ENCODE measurements at regions not wholly inside any gene's neighbourhood (a gene's known extent, or its start where the extent isn't known, plus 50 kb on each side); places are given as distances from the start of the nearest gene placed in this dataset.

DNA sequence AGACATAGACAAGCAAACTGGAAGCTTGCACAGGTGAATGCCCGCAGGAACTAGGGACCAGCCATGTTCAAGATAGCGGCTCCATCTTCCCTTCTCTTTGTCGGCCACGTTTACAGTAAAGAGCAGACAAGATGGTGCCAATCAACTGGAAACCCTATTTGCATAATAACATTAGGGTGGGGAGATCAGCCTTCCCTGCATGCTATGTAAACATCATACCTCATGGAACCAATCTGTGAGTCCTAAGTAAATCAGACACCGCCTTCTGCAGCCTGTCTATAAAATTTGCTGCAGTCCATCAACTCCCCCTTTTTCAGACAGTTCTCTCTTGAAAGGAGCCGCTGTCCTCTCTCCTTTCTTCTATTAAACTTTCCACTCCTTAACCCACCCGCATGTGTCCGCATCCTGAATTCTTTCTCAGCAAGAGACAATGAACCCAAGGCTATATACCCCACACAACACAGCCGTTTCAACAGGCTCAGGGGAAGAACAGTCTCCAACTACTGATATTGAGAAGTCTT lies 384.4 kb downstream of the EIPR1 start:
- DNase-seq (ENCODE audit: low spot score): no peak

- no peak for DNase-seq (ENCODE audit: low spot score)
Observed at GRCh38 chr2:2992634-2993033, 385.0 kb downstream of the EIPR1 start.

GRCh38 chr2:2985020-2985419 lies 392.6 kb downstream of the EIPR1 start:
- DNase-seq (ENCODE audit: low spot score): no peak

DNA sequence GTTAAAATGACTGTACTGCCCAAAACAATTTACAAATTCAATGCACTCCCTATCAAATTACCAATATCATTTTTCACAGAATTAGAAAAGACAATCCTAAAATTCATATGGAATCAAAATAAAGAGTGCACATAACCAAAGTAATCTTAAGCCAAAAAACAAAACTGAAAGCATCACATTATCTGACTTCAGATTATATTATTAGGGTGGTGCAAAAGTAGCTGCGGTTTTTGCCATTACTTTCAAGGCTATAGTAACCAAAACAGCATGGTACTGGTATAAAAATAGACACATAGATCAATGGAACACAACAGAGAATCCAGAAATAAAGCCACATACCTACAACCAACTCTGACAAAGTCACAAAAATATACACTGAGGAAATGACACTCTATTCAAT lies 396.6 kb downstream of the EIPR1 start:
- DNase-seq (ENCODE audit: low spot score): no peak

GRCh38 chr2:2974982-2975381 lies 402.6 kb downstream of the EIPR1 start:
- no peak for DNase-seq (ENCODE audit: low spot score)

GRCh38 chr2:2960441-2961133 lies 417.0 kb downstream of the EIPR1 start:
- DNase-seq (ENCODE audit: low spot score): no peak

DNA sequence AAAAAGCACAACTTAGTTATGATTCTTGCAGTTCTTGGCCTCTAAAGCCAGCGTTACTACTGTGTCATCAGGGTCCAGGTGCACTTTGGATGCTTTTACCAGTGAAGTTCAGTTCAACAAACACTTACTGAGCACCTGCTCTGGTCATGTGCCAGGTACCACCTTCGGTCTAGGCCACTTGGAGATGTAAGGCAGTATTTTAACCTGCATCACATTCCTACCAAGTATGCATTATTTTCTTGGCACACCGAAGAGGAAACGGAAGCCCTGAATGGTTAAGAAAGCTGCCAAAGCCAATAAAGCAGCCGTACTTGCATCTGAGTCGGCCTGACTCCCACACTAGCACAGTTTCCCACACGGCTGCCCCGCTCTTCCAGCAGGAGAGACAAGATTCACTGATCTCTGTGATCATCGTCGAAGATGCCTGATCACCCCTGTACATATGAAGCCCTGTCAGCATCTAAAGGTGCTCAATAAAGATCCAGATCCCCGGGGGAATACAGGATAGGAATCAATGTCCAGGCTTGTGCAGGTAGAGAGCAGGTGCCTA lies 427.1 kb downstream of the EIPR1 start:
- DNase-seq (ENCODE audit: low spot score): no peak

DNA sequence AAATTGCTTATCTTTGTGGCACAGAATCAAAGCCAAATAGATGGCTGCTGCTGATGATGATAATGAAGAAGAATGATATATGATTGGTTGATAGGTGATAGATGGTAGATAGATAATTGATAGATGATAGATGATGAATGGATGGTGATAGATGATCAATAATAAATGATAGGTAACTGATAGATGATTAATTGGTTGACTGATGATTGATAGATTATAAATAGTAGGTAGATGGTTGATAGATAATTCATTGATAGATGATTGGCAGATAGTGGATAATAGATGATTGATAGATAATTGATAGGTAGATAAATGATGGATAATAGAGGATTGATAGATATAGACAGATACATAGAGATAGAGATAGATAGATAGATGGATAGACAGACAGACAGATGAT lies 430.2 kb downstream of the EIPR1 start:
- no peak for DNase-seq (ENCODE audit: low spot score)

- DNase-seq (ENCODE audit: low spot score): no peak
Observed at GRCh38 chr2:2942906-2943305, 434.7 kb downstream of the EIPR1 start.

GRCh38 chr2:2942225-2942624 lies 435.4 kb downstream of the EIPR1 start:
- no peak for DNase-seq (ENCODE audit: low spot score)

GRCh38 chr2:2941205-2941604 lies 436.4 kb downstream of the EIPR1 start:
- DNase-seq (ENCODE audit: low spot score): no peak

GRCh38 chr2:2940702-2941101 lies 436.9 kb downstream of the EIPR1 start:
- no peak for DNase-seq (ENCODE audit: low spot score)

DNA sequence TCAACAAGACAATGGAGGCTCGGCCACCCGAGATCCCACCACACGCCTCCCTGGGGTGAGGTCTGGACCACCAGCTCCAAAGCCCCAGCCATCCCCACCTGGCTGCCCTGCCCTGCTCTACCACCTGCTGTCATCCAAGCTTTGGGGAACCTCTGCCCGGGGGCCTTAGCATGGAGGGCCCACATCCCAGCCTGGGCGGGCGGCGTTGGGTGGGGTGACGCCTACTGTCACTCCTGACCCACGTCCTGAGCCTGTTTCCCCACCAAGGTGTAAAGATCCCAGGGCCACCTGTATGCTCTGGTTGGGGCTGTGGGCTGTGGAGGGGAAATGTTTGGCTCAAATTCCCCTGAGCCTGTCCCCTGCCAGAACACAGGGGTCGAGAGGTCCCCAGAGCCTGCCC lies 437.6 kb downstream of the EIPR1 start:
- no peak for DNase-seq (ENCODE audit: low spot score)

DNA sequence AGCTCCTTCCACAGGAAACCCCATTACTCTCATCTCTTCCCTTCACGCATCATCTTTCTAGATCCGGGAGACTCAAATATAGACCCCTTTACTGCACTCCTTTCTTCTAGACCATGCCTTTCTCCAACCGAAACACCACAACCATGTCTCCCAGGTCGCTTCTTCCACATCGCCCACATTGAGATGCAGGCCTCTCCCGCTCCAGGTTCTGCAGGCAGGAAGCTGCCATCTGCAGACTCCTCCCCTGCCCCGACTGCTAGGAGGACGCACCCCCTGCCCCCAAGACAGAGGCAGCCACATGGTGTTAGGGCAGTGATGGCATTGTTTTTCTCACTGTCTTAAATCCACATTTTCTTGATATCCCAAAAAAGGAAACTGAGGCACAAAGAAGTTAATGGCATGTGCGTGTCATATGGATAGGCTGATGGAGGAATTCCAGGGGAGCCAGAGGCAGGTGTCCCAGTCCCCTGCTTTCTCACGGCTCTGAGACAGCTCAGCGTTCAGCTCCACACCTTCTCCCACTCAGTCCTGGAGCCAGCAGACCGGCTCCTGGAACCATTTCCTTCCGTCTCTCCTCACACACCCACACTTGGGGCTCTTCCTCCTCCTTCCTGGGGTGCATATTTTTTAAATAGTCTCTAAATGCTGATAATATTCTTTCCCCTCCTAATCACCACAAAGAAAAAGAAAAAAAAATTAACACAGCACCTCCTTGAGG lies 438.4 kb downstream of the EIPR1 start:
- no peak for DNase-seq (ENCODE audit: low spot score)

GRCh38 chr2:2938481-2938880 lies 439.1 kb downstream of the EIPR1 start:
- DNase-seq (ENCODE audit: low spot score): no peak

DNA sequence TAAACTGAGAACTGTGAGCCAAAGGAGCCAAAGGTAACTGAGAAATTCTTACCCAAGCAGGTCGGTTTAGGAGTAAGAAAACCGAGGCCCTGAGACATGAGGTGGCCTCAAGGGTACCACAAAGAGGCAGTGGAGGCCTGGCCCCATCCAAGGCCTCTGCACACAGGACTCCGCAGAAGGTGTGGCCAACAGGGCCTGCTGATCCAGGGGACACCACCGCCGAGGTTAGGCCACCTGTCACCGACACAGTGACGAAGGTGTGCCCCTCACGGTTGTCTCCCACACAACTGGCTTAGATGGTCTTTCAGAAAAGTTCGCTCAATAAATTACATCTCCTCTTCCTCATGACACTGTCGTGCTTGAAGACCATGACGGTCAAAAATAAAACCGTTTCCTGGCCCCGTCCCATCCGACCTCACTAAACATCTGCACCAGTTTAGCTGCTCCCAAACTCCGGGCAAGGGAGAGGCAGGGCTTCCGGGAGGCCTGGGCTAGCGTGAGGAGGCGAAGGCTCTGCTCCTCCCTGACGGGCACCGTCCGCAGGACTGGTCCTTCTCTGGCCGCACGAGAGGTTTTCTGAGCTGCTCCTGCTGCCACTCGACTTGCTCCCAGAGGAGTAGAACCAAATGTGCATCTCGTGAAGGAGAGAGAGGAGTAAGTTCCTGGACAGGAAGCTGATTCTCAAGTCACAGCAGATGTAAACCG lies 442.0 kb downstream of the EIPR1 start:
- DNase-seq (ENCODE audit: low spot score): no peak

DNA sequence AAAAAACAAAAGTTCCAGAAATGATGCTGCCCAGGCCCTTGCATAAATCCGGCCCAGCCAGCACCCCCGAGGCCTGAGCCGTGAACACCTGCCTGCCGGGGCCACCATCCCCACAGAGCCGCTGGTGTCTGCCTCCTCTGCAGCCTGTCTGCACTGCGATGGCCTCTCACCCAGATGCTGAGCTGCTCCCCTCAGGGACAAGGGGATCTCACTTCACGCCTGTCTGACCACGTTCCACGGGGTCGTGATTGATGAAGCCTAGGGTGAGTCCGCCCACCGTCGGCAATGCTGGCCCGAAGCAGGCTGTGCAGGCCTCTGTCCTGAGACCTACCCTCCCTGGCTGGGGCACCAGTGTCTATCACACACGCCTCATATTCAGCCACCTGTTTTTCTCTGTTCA lies 444.2 kb downstream of the EIPR1 start:
- DNase-seq (ENCODE audit: low spot score): no peak

- DNase-seq (ENCODE audit: low spot score): no peak
Observed at GRCh38 chr2:2932692-2933305, 444.8 kb downstream of the EIPR1 start.

- no peak for DNase-seq (ENCODE audit: low spot score)
Observed at GRCh38 chr2:2932189-2932588, 445.4 kb downstream of the EIPR1 start.

DNA sequence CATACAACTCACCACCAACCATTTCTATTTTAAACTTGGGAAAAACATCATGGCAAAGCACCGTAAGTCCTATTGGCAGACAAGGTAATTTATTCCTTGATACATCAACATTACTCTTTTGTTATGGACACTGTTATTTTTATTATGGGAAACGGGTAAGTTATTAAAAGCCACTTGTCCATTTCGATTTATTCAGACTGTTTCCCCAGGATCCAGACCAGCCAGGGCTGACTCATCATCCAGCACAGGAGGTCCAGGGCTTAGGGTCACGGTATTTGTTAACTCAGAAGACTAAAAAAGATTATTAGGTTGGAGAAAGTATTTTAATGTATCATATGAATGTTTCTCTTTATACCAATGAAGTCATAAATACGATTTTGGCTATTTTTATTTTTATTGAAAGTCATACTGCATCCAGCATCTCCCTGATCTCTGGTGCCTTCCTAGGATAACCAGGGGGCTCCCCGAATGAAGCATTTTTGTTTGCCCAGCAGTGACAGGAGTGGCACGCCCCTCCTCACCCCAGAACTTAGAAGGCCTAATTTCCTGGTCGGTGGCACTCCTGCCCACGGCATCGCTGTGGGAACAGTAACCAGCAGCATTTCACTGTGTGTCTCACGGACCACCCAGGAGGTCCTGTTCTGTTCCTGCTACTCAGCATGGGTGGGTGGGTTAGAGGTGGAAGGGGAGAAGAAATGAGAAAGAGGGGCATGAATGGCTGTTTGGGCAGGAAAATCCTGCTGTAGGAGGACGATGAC lies 446.1 kb downstream of the EIPR1 start:
- DNase-seq (ENCODE audit: low spot score): no peak

DNA sequence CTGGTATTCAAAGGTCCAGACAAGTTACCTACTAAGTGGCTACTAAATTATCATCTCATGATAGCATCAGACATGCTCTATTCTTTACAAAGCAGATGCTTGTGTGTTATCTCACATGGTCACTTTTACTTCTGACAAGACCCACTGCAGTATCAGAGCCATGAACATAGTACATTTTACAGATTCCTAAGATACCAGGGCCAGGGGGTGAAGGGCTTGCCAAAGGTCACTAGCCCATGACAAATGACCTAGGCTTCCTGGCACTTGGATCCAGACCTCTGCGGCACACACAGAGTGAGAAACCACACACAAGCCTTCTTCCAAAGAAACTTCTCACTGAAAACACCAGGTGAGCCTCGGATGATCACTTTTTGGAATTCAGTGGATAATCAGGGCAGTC lies 446.8 kb downstream of the EIPR1 start:
- no peak for DNase-seq (ENCODE audit: low spot score)

GRCh38 chr2:2926858-2927175 lies 450.8 kb downstream of the EIPR1 start:
- DNase-seq (ENCODE audit: low spot score): no peak
